Peyer's patch (tissue), 4 donors: ENCODE measurements at regions not wholly inside any gene's neighbourhood (a gene's known extent, or its start where the extent isn't known, plus 50 kb on each side); places are given as distances from the start of the nearest gene placed in this dataset.

ENCODE experiments used
- CTCF ChIP-seq, 6 experiments: fragments of 450-650 bp in 4 of 6; fragments of 200-600 bp in 2 of 6; sonication (generic) in 1 of 6; IDR thresholded peaks; one replicate each; pipeline ENCODE4 v1.5.1; 2017 to 2019; ENCODE audit warnings: antibody characterized with exemption in 6 of 6, mild to moderate bottlenecking in 3 of 6, moderate library complexity in 1 of 6
- POLR2A ChIP-seq, 2 donors: fragments of 450-650 bp; IDR thresholded peaks; one replicate each; pipeline ENCODE4 v1.5.1; 2017; ENCODE audit warnings: antibody characterized with exemption in 2 of 2, mild to moderate bottlenecking in 2 of 2, moderate library complexity in 2 of 2

DNA sequence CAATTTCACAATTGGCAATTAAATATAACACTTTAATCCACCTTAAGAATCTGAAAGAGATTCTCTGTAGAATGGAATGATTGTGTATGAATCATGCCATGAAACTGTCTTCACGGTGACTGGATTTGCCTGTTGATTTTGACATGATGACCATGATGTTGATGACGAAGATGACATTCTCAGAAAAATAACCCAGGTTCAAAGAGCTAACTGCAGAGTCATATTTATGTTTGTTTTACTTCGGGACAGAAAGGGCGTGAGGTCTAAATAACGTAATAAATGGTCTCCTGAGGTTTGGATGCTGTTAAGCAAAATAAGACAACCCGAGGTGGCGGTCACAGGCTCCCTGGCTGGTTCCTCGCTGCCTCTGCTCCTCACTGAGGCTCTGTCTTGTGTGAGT is 532.0 kb downstream of the TMEM121 start:
- TF ChIP-seq CTCF (IDR thresholded peaks at IDR 0.05) (no peak), POLR2A (IDR thresholded peaks at IDR 0.05) (no peak)
